GM12873 (cell line): ENCODE measurements at regions not wholly inside any gene's neighbourhood (a gene's known extent, or its start where the extent isn't known, plus 50 kb on each side); places are given as distances from the start of the nearest gene placed in this dataset.

Experiments used
- CTCF ChIP-seq: IDR thresholded peaks from 2 replicates; pipeline ENCODE4 v1.5.1; 2012; ENCODE audit warnings: low read depth, mild to moderate bottlenecking, moderate library complexity, low read length, control low read depth; ENCODE audit not compliant: insufficient read depth; ENCODE audit errors: missing control alignments

- no peak for TF ChIP-seq CTCF
These were observed 491.7 kb upstream of the PIK3R1 start for GRCh38 chr5:67723873-67724272.

- no peak for TF ChIP-seq CTCF
These were observed 495.3 kb upstream of the PIK3R1 start for GRCh38 chr5:67720162-67720772.

GRCh38 chr5:67702008-67702407 is 505.4 kb upstream of the CD180 start:
- no peak for TF ChIP-seq CTCF

- no peak for TF ChIP-seq CTCF
These were observed 503.0 kb upstream of the CD180 start for GRCh38 chr5:67699560-67699959.

- no peak for TF ChIP-seq CTCF
These were observed 499.8 kb upstream of the CD180 start for GRCh38 chr5:67696446-67696845.

- no peak for TF ChIP-seq CTCF
These were observed 498.8 kb upstream of the CD180 start for GRCh38 chr5:67695369-67695768.

- TF ChIP-seq CTCF: no peak
These were observed 498.2 kb upstream of the CD180 start for GRCh38 chr5:67694810-67695191.
